ENCODE measurements at regions not wholly inside any gene's neighbourhood (a gene's known extent, or its start where the extent isn't known, plus 50 kb on each side); places are given as distances from the start of the nearest gene placed in this dataset.

DNA sequence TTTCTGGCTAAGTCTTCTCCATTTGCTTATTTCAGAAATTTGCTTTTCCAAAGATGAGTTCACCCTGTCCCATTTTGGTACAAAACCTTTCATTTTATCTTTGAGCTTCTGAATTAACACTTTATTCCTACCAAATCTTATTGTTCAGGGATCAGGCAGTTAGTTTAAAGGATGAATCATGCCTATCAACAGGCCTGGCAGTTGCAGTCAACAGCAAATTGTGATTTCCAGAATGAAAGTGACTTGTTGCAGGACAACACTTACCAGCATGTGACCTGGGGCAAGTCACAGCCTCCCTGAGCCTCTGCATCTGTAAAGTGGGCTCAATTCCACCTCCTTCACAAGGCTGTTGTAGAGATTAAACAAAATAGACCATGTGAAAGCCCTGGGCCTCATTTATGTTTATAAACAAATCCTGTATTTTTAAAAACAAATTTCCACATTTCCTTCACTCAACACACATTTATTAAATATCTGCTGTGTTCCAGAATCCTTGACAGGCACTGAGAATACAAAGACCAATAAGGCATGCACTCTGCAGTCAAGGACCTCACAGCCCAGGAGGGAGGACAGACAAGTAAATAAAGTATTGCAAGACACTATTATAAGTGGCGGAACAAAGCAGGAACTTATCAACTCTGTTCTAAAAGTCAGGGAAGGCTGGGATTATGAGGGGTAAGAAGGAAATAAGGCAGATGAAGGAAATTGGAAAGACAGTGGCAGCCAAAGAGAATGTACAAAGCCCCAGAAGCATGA is 359.1 kb upstream of the IL12A start:
- H3K27me3 ChIP-seq (ENCODE audit: control insufficient read depth, insufficient read depth, low read length), result no peaks in the 10 kb centered on the region
- no peak for DNase-seq (ENCODE audit: low read depth)
- no peak overlapping the region for H3K4me3 ChIP-seq (ENCODE audit: low read depth, low read length)
- H3K36me3 ChIP-seq (ENCODE audit: control insufficient read depth, insufficient read depth, low read length), result no peaks in the 10 kb centered on the region
- TF ChIP-seq, protein P1, sequence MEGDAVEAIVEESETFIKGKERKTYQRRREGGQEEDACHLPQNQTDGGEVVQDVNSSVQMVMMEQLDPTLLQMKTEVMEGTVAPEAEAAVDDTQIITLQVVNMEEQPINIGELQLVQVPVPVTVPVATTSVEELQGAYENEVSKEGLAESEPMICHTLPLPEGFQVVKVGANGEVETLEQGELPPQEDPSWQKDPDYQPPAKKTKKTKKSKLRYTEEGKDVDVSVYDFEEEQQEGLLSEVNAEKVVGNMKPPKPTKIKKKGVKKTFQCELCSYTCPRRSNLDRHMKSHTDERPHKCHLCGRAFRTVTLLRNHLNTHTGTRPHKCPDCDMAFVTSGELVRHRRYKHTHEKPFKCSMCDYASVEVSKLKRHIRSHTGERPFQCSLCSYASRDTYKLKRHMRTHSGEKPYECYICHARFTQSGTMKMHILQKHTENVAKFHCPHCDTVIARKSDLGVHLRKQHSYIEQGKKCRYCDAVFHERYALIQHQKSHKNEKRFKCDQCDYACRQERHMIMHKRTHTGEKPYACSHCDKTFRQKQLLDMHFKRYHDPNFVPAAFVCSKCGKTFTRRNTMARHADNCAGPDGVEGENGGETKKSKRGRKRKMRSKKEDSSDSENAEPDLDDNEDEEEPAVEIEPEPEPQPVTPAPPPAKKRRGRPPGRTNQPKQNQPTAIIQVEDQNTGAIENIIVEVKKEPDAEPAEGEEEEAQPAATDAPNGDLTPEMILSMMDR (IDR thresholded peaks at IDR 0.05; ENCODE audit: insufficient read depth, low read length, poor library complexity, severe bottlenecking), result no peak

- TF ChIP-seq, protein P1 (IDR thresholded peaks at IDR 0.05; ENCODE audit: insufficient read depth, low read length, poor library complexity, severe bottlenecking), result no peak
- Histone ChIP-seq H3K4me3 (ENCODE audit: low read depth, low read length) (no peak overlapping the region), H3K36me3 (ENCODE audit: control insufficient read depth, insufficient read depth, low read length) (no peaks in the 10 kb centered on the region), H3K27me3 (ENCODE audit: control insufficient read depth, insufficient read depth, low read length) (no peaks in the 10 kb centered on the region)
- DNase-seq (ENCODE audit: low read depth), result no peak
These were observed 357.4 kb upstream of the IL12A start for GRCh38 chr3:159631226-159631625.

DNA sequence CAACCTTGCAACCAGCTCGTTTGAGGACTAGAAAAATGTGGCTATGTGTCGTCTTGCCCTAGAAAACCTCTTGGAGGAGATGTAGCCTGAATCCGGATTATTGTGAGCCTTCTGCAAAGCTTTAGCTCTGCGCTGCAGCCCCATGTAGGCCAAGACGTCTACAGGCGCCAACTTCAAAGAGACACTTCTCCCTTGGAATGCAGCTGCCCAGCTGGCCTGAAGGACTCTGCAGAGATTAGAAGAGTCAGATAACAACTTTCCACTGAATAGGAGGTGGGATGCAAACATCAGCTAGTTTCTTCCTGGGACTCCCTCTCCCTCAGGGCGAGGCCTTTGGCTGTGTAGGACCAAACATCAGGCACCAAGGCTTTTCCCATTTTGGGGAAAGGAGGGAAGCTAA is 356.5 kb upstream of the IL12A start:
- Histone ChIP-seq H3K4me3 (ENCODE audit: low read depth, low read length) (no peak overlapping the region), H3K36me3 (ENCODE audit: control insufficient read depth, insufficient read depth, low read length) (no peaks in the 10 kb centered on the region), H3K27me3 (ENCODE audit: control insufficient read depth, insufficient read depth, low read length) (no peaks in the 10 kb centered on the region)
- DNase-seq (ENCODE audit: low read depth), result no peak
- TF ChIP-seq, protein P1 (IDR thresholded peaks at IDR 0.05; ENCODE audit: insufficient read depth, low read length, poor library complexity, severe bottlenecking), result no peak

- Histone ChIP-seq H3K36me3 (ENCODE audit: control insufficient read depth, insufficient read depth, low read length) (no peaks in the 10 kb centered on the region), H3K4me3 (ENCODE audit: low read depth, low read length) (no peak overlapping the region), H3K27me3 (ENCODE audit: control insufficient read depth, insufficient read depth, low read length) (no peaks in the 10 kb centered on the region)
- TF ChIP-seq, protein P1 (IDR thresholded peaks at IDR 0.05; ENCODE audit: insufficient read depth, low read length, poor library complexity, severe bottlenecking), result no peak
- DNase-seq (ENCODE audit: low read depth), result no peak
These were observed 355.8 kb upstream of the IL12A start for GRCh38 chr3:159632851-159633250.

- Histone ChIP-seq H3K4me3 (ENCODE audit: low read depth, low read length) (no peak overlapping the region), H3K36me3 (ENCODE audit: control insufficient read depth, insufficient read depth, low read length) (no peaks in the 10 kb centered on the region), H3K27me3 (ENCODE audit: control insufficient read depth, insufficient read depth, low read length) (no peaks in the 10 kb centered on the region)
- peak; percentile 53 for DNase-seq (ENCODE audit: low read depth)
- TF ChIP-seq, protein P1 (IDR thresholded peaks at IDR 0.05; ENCODE audit: insufficient read depth, low read length, poor library complexity, severe bottlenecking), result no peak
These were observed 354.2 kb upstream of the IL12A start for GRCh38 chr3:159634483-159634882.
